ENCODE measurements at regions not wholly inside any gene's neighbourhood (a gene's known extent, or its start where the extent isn't known, plus 50 kb on each side); places are given as distances from the start of the nearest gene placed in this dataset.
"Not testable (repeated sequence)": the region's sequence is repeated elsewhere in the genome, so short reads cannot be mapped to it uniquely, and the experiment has no call there.

DNA sequence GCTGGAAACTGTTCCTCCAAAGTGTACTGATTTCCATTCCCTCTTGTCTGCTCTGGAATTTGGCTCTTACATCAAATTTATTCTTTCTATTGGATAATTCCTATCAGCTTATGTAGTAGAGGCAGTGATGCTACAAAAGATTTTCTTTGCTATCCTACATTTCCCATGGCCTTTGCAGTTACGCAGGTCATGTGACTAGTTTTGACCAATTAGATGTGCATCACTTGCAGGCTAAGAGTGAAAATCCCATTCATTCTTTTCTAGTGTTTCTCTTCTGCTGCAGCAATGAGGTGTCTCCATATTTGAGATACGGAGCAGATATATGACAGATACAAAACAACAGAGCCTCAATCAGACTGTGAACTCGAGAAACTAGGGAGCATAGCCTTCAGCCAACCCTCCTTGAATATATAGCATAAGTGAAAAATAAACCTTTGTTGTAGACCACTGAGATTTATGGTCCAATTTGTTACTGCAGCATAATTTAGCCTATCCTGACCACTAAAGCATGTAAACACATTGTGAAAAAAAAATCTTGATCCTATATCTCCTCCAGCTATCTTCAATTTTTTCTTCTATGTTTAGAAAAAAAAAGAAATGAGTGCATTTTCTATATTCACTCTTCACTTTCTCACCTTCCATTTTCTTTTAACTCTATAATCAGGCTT lies 102.0 kb downstream of the HNMT start:
- no peak for FAIRE-seq

DNA sequence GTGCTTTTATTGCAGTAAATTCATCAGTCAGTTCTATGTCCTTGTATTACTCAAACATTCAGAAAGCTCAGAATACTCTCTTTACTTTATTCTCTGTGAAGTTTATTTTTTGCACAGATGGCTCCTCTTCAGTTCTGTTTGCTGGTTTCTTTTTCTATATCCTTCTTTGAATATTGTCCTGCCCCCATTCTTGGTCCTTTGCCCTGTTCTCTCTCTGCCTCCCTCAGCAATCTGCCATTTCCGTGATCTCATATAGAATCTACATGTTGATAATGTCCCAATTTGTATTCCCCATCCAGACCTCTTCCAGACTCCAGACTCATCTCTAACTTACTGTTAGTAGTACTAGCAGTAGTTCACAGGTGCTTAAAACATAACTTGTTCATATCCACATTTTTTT lies 102.6 kb downstream of the HNMT start:
- FAIRE-seq: no peak

DNA sequence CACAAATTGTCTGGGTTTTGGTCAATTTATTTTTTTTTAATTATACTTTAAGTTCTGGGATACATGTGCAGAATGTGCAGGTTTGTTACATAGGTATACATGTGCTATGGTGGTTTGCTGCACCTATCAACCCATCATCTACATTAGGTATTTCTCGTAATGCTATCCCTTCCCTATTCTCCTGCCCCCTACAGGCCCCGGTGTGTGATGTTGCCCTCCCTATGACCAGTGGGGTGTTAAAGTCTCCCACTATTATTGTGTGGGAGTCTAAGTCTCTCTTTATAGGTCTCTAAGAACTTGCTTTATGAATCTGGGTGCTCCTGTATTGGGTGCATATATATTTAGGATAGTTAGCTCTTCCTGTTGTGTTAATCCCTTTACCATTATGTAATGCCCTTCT lies 104.4 kb downstream of the HNMT start:
- not testable (repeated sequence) for FAIRE-seq

DNA sequence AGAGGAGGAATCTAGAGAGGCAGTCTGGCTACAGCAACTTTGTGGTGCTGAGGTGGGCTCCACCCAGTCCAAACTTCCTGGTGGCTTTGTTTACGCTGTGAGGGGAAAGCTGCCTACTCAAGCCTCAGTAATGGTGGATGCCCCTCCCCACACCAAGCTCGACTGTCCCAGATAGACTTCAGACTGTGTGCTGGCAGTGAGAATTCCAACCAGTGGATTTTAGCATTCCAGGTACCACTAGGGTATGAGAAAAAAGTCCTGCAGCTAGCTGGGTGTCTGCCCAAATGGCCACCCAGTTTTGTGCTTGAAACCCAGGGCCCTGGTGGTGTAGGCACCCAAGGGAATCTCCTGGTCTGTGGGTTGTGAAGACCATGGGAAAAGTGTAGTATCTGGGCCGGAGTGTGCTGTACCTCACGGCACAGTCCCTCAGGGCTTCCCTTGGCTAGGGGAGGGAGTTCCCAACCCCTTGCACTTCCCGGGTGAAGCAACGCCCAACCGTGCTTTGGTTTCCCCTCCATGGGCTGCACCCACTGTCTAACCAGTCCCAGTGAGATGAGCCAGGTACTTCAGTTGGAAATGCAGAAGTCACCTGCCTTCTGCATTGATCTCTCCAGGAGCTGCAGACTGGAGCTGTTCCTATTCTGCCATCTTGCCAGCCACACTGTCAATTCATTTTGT lies 106.9 kb downstream of the HNMT start:
- FAIRE-seq: not testable (repeated sequence)

DNA sequence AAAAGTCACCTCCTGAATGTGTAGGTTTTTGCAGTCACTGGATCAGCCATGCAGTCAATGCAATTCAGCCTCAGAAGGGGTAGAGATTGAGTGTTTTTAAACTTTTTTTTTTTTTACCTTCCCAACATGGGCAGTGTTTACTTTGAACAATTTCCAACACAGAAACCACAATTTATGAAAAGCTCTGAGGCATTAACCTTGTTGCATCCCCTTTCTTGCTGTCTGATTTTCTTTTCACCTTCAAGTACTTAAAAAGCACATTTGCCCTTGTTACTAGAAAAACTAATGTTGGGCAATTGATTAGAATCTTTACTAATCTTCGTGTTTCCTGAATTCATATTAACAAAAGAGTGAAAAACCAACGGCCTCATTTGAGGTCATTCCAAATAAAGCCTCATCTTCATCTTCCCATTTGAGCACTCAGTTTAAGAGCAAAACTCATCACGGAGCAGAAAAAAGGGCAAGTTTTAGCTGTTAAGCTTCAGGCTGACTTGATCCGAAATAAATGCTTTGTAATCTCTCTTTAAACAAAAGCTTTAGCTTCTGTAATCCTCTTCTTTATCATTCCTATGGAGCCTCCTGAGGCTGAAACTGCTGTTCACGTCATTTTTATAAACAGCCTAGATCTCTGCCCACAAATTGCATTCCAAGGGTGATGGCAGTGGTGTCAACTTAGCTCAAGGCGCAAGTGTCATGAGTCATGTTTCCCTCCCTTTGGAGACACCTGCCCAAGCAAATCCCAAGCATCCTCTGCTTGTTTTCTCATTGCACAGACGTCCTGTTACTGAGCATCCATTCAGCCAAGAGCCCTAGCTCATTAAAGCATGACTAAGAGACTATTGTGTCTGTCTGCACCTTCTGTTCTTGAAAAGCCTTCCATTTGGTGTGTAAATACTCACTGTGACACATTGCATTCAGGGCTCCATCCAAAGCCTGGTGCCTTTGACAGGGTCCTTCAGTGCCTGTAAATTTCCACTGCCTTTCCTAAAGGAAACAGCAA lies 107.7 kb downstream of the HNMT start:
- FAIRE-seq: peak; percentile 92

DNA sequence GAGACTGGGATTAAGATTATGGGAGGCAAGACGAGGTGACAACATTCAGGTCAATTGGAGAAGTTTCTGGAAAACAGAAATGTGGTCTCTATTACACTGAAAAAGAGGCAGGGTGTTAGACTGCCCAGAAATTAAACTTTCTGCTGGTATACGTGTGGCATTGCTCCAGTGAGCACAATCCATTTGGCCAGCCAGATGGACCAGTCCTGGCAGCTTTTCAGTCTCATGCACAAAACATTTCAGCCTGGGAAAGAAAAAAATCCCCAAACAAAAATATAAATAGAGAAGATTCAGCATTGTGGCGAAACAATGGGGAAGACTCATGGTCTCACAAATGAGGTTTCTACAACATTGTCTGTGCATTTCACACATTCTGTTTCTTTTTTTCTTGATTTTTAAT lies 113.9 kb downstream of the HNMT start:
- peak; percentile 92 for FAIRE-seq

DNA sequence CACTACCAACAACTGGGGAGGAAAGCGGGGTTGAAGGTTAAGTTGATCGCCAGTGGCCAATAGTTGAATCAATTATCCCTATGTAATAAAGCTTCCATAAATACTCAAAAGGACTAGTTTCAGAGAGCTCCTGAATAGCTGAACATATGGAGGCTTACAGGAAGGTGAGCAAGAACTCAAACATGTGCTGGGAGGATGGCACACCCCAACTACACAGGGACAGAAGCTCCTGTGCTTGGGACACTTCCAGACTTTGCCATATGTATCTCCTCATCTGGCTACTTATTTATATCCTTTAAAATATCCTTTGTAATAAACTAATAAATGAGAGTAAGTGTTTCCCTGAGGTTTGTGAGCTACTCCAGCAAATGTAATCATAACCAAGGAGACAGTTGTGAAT lies 115.7 kb downstream of the HNMT start:
- no peak for FAIRE-seq

DNA sequence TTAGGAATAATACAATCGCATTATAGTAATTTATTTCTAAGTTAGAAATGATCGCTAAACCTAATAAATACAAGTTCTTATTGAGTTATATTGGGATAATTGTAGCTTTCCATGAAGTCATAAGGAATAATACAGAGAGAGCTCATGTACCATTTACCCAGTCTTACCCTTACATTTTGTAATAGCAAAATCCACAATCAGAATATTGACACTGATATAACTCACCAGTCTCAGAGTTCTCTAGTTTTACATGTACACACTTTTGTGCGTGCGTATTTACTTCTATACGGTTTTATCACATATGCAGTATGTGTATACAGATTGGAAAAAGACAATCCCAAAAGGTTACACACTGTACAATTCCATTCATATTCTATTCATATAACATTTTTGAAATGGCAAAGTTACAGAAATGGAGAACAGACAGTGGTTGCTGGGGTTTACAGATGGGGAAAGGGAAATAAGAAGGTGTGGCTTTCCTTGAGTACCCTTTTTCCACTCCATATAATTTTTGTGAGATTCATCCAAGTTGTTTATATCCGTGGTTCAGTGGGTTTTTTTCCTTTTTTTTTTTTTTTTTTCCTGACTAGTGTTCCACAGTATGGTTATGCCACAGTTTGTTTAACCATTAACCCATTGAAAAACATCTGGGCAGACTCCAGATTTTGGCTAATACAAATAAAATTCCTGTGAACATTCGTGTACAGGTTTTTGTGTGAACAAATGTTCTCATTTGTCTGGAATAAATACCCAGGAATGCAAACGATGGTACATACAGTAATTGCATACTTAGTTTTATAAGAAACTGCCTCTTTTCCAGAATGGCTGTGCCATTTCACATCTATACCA lies 117.2 kb downstream of the HNMT start:
- FAIRE-seq: peak; percentile 34

DNA sequence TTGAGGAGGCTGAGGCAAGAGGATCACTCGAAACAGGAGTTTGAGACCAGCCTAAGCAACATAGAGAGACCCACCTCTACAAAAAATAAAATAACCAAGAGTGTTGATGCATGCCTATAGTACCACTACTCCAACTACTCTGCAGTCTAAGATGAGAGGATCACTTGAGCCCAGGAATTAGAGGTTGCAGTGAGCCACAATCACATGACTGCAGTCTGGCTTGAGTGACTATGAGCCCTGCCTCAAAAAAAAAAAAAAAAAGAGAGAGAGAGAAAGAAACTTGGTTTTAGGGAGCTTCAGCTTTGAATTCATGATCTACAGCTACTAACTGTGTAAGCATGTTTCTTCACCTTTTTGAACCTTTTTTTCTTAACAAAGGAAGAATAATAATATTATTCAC lies 119.9 kb downstream of the HNMT start:
- FAIRE-seq: no peak

DNA sequence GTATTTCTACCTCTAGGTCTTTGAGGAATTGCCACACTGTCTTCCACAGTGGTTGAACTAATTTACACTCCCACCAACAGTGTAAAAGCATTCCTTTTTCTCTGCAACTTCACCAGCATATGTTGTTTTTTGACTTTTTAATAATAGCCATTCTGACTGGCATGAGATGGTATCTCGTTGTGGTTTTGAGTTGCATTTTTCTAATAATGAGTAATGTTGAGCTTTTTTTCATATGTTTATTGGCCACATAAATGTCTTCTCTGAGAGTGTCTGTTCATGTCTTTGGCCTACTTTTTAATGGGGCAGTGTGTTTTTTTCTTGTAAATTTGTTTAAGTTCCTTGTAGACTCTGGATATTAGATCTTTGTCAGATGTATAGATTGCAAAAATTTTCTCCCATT lies 121.2 kb downstream of the HNMT start:
- FAIRE-seq: not testable (repeated sequence)

DNA sequence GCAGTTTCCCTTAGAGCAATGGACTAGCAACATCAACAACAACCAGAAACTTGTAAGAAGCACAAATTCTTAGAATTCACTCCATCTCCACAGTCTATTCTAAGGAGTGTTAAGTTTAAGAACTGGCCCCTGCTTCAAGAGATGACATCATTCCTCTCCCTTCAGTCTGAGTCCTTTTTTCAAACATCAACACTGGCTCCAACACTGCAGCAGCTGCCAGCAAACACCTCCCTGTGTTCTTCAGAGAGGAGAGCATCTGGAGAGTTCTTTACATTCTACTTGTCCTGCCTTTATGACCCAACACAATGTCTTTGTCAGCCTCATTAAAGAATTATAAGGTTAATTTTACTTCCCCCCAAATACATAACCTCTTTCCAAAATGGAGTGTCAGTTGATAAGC lies 122.3 kb downstream of the HNMT start:
- no peak for FAIRE-seq

DNA sequence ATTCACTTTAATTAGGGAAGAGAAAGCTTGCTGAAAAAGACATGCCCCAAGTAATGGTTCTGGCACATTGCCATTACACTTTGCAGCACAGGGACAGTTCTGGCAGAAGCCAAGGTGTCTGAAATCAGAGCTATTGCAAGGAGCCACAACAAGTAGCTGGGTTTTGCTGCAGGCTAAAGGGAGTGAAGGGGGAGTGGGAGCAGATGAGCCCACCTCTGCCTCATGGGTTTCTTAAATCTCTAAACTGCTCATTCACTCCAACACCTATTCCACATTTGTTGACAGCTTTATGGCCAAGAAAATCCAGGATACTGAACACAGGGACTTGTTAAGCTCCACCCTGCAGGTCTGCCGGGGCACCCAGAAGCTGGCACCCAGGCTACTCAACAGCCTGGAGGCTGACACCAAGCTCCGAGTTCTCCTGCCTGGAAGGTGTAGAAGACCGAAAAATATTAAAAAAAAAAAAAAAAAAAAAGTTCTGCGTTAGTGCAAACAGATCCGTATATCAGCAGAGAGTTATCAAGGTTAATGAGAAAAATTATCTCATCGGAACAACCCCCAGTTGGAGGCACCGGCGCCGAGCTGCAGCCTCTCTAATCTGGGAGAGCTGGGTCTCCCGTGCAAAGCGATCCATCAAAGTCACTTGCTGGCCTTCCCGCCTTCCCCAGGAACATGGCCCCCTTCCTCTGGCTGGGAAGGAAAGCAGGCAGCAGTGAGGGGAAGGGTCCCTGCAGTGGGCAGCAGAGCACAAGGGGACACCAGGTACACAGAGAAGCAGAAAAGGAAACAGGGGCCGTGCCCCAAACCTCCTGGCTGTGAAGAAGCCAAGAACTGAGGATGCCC lies 123.7 kb downstream of the HNMT start:
- FAIRE-seq: no peak

DNA sequence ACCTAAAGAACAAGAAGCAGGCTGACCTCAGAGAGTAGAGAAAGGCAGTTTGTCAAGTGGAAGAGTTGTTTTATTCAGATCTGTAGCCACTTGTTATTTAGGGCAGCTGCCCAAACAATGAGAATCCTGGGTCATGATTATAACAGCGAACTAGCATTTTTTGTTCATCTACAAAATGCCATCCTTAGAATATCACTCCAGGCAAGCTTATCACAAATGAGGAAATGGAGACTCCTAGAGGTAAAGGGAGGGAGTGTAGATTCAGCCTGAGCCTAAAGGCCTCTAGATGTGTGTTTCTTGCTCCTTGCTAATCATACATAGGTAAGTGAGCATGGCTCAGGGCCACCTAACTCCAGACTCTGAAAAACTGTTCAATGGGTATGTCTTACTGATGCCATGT lies 126.1 kb downstream of the HNMT start:
- peak; percentile 79 for FAIRE-seq

DNA sequence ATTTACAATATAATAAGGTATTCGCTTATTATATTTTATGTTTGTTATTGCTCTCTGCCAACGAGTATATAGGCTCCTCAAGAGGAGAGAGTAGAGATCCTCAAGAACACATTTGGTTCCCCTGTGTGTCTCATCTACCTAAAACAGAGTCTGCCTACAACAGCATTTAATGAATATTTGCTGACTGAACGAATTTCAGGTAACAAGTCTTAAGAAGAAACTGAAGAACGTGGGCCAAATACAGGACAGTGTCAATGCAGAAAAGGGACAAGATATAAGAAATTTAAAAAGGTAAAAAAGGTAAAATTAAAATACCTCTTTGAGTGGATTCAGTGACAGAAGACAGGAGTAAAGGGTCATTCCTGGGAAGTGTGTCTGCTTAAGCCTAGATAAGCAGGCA lies 129.2 kb downstream of the HNMT start:
- FAIRE-seq: no peak

DNA sequence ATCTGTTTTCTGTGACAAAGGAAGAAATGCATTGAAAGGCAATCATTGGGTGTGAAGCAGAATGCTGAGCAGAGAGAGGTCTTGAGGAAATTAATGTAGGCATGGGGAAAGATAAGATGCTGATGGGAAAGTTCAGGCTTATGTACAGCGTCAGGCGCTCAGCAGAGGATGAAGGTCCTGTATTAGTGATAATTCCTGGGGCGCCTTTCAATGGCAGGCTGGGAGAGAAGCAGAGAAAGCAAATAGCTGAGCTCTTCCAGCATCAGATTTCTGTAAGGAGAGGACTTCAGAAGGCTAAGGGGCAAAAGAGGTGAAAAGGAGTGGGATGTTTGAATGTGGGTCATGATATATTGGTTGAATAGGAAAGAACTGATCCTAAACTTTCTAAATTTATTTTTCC lies 129.8 kb downstream of the HNMT start:
- FAIRE-seq: no peak

DNA sequence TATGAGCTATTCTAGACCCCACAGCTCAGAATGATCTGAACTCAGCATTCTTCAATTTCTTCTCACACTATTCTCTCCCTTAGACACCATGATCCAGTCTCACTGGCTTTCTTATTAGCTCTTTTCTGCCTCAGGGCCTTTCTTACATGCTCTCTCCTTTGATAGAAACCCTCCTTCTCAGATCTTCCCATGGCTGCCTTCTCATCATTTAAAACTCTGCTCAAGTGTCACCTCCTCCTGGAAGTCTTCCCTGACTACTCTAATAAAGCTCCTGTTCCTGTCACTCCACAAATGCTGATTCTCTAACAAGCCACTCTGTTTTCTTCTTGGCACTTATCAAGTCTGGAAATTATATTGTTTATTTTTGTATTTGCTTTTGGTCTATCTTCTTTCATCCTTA lies 131.1 kb downstream of the HNMT start:
- no peak for FAIRE-seq

DNA sequence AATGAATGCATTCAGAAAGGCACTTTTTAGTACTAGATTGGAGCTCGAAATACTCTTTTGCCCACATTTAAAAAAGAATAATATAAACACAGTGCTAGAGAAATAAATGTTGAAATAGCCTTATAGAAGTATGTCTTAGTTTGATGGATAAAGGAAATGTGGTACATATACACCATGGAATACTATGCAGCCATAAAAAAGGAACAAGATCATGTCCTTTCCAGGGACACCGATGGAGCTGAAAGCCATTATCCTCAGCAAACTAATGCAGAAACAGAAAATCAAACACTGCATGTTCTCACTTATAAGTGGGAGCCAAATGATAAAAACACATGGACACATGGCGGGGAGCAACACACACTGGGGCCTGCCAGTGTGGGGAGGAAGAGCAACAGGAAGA lies 135.0 kb downstream of the HNMT start:
- not testable (repeated sequence) for FAIRE-seq

DNA sequence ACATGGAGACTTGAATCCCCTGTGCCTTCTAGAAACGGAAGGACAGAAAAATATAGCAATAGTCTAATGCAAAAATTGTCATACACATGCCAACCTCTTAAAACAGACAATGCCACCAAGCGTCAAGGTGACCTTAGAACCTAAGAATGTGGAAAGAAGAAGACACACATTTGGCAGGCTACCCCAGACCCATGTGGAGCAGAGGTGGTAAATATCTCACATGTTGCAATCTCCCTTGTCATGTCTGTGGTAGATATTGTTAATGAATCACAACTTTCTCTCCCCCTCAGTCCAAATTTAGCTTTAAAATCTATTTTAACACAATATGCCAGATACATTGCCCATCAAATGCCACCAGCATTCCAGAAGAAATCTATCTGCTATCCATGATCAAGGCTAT lies 137.4 kb downstream of the HNMT start:
- no peak for FAIRE-seq

DNA sequence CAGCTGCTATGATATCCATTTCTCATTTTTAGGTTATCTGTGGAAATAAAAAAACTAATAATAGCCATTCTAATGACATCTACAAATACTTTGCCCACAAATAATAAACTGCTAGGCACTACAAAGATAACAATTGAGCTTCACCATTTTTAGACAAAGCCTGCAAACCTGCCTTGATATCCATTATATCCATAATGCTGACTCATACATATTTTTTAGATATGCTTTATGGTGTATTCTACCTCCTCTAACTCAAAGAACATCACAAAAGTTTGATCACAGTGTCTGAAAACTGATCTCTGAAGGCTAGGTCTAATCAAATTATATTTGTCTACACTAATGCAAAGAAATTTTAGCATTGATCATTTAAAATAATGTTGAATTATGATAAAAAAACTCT lies 138.4 kb downstream of the HNMT start:
- FAIRE-seq: no peak

DNA sequence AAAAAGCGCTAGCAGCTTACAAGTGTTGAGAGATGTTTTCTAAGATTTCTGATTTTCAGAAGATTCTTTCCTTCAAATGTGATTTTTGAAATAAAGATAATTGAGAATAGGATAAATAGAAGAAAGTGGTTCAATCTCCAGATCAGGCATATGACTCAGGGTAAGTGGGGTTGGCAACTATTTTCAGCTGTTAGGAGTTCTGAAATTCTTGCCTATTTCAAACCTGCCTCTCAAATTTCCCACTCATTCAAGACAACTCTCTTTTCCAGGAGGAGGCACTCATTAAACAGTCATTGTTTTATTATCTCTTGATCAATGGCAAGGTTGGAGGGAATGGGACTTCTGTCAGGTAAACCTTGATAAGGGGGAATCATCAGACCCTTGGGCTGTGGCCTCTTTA lies 138.9 kb downstream of the HNMT start:
- FAIRE-seq: no peak

DNA sequence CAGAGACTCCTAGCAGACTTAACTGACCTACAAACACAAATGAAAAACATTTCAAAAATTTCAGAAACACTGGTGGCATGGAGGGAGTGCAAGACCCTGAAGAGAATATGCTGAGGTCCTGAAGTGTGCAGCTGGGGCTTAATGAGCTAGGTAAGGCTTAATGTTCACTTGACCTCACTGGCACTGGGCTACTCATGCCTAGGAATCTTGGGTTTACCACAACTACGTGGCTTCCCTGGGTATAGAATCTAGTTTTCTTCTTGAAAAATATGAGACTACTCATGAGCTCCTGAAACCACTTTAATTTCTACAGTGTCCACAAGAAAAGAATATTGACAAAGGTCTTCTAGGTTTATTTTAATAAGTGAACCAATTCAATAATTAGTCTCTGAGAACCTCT lies 139.8 kb downstream of the HNMT start:
- no peak for FAIRE-seq

DNA sequence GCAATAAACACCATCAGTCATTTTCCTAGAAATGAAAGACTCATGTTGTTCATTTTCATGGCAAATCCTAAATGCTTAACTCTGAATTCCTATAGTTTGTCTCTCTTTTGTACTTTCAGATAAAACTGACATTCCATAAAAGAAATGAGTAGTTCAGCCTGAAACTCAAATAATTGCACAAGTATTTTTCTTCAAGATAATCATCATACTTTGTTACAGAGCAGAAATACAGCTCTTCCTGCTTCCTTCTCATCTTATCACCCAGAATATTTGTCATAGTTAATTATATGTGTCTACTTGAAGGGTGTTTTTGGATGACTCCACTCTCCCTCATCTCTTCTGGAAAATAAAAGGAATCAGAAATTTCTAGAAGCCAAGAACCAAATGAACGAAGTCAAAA lies 141.1 kb downstream of the HNMT start:
- no peak for FAIRE-seq

Measured in TTC549 (cell line).